Type B pancreatic cell (in vitro differentiated cells): ENCODE measurements at regions not wholly inside any gene's neighbourhood (a gene's known extent, or its start where the extent isn't known, plus 50 kb on each side); places are given as distances from the start of the nearest gene placed in this dataset.

Source experiments
- DNase-seq: peaks from one replicate; pipeline ENCODE4 v3.0.0; 2021; ENCODE audit warnings: mixed read lengths; ENCODE audit not compliant: unreplicated experiment; ENCODE audit errors: extremely low spot score
- H3K27ac Mint-ChIP-seq: 2 replicates; pipeline ENCODE4 v1.8.0; 2021; ENCODE audit warnings: mild to moderate bottlenecking, mixed read lengths
- H3K27me3 Mint-ChIP-seq: 2 replicates; pipeline ENCODE4 v1.8.0; 2021; ENCODE audit warnings: mixed read lengths
- H3K36me3 Mint-ChIP-seq: 2 replicates; pipeline ENCODE4 v1.8.0; 2021; ENCODE audit warnings: mixed read lengths
- H3K4me1 Mint-ChIP-seq: one replicate; pipeline ENCODE4 v1.8.0; 2021; ENCODE audit warnings: mixed read lengths; ENCODE audit not compliant: unreplicated experiment
- H3K4me3 Mint-ChIP-seq: 2 replicates; pipeline ENCODE4 v1.8.0; 2021; ENCODE audit warnings: mild to moderate bottlenecking, mixed read lengths
- H3K9me3 Mint-ChIP-seq: 2 replicates; pipeline ENCODE4 v1.8.0; 2021; ENCODE audit warnings: mixed read lengths
- CTCF ChIP-seq: fragments of 200-600 bp; sonication (generic); conservative IDR thresholded peaks from 2 replicates; pipeline ENCODE4 v1.5.0; 2021; ENCODE audit warnings: antibody characterized with exemption, mild to moderate bottlenecking

GRCh38 chr22:26847816-26848215 is 190.4 kb downstream of the MIAT start:
- no peaks in the 10 kb centered on the region for H3K4me1 Mint-ChIP-seq
- no peak overlapping the region for H3K4me3 Mint-ChIP-seq
- H3K9me3 Mint-ChIP-seq = no peaks in the 10 kb centered on the region
- peaks cover 34% of the 10 kb centered on the region for H3K27me3 Mint-ChIP-seq
- TF ChIP-seq CTCF = no peak
- no peak for DNase-seq
- no peak overlapping the region for H3K27ac Mint-ChIP-seq
- H3K36me3 Mint-ChIP-seq = no peaks in the 10 kb centered on the region

GRCh38 chr22:26848244-26848920 is 191.0 kb downstream of the MIAT start:
- Mint-ChIP-seq H3K9me3 (no peaks in the 10 kb centered on the region), H3K27ac (no peak overlapping the region), H3K36me3 (no peaks in the 10 kb centered on the region), H3K27me3 (peaks cover 30% of the 10 kb centered on the region), H3K4me3 (no peak overlapping the region), H3K4me1 (no peaks in the 10 kb centered on the region)
- no peak for TF ChIP-seq CTCF
- DNase-seq = no peak

GRCh38 chr22:26849575-26849974 is 192.2 kb downstream of the MIAT start:
- Mint-ChIP-seq H3K27ac (no peak overlapping the region), H3K9me3 (no peaks in the 10 kb centered on the region), H3K27me3 (peaks cover 31% of the 10 kb centered on the region), H3K4me1 (no peaks in the 10 kb centered on the region), H3K36me3 (no peaks in the 10 kb centered on the region), H3K4me3 (no peak overlapping the region)
- TF ChIP-seq CTCF = no peak
- peak; percentile 16 for DNase-seq

GRCh38 chr22:26851125-26851524 is 193.7 kb downstream of the MIAT start:
- H3K27ac Mint-ChIP-seq = no peak overlapping the region
- no peak overlapping the region for H3K4me3 Mint-ChIP-seq
- H3K4me1 Mint-ChIP-seq = no peaks in the 10 kb centered on the region
- DNase-seq = no peak
- no peaks in the 10 kb centered on the region for H3K9me3 Mint-ChIP-seq
- TF ChIP-seq CTCF = no peak
- H3K36me3 Mint-ChIP-seq = no peaks in the 10 kb centered on the region
- H3K27me3 Mint-ChIP-seq = peaks cover 35% of the 10 kb centered on the region

- TF ChIP-seq CTCF = no peak
- no peaks in the 10 kb centered on the region for H3K9me3 Mint-ChIP-seq
- DNase-seq = no peak
- H3K4me3 Mint-ChIP-seq = no peak overlapping the region
- H3K27me3 Mint-ChIP-seq = peaks cover 41% of the 10 kb centered on the region
- no peak overlapping the region for H3K27ac Mint-ChIP-seq
- no peaks in the 10 kb centered on the region for H3K4me1 Mint-ChIP-seq
- H3K36me3 Mint-ChIP-seq = no peaks in the 10 kb centered on the region
Observed at GRCh38 chr22:26852176-26852575, 194.8 kb downstream of the MIAT start.

GRCh38 chr22:26853071-26853470 is 195.7 kb downstream of the MIAT start:
- H3K4me3 Mint-ChIP-seq = no peak overlapping the region
- DNase-seq = no peak
- TF ChIP-seq CTCF = no peak
- H3K9me3 Mint-ChIP-seq = no peaks in the 10 kb centered on the region
- no peak overlapping the region for H3K27ac Mint-ChIP-seq
- no peaks in the 10 kb centered on the region for H3K36me3 Mint-ChIP-seq
- H3K4me1 Mint-ChIP-seq = no peaks in the 10 kb centered on the region
- H3K27me3 Mint-ChIP-seq = peaks cover 39% of the 10 kb centered on the region
